Uterus (tissue), 3 donors: ENCODE measurements at regions not wholly inside any gene's neighbourhood (a gene's known extent, or its start where the extent isn't known, plus 50 kb on each side); places are given as distances from the start of the nearest gene placed in this dataset.

Experiments used
- DNase-seq, 2 donors: peaks; one replicate each; pipeline ENCODE4 v3.0.0-alpha.2; 2019 to 2020
- H3K27ac ChIP-seq, 2 donors: fragments of 200-600 bp; sonication (generic); 1 replicate in 1 of 2; 2 replicates in 1 of 2; pipeline ENCODE4 v1.5.1; 2016 to 2018
- H3K27me3 ChIP-seq, 2 donors: fragments of 200-600 bp; sonication (generic); one replicate each; pipeline ENCODE4 v1.5.1; 2018 to 2019; ENCODE audit warnings: control low read depth in 1 of 2
- H3K36me3 ChIP-seq, 2 donors: fragments of 200-600 bp; sonication (generic); one replicate each; pipeline ENCODE4 v1.5.1; 2019; ENCODE audit warnings: control low read depth in 1 of 2
- H3K4me1 ChIP-seq, 2 donors: fragments of 200-600 bp; sonication (generic); one replicate each; pipeline ENCODE4 v1.5.1; 2018 to 2019; ENCODE audit warnings: control low read depth in 1 of 2
- H3K4me3 ChIP-seq, 2 donors: fragments of 200-600 bp; sonication (generic); 1 replicate in 1 of 2; 2 replicates in 1 of 2; pipeline ENCODE4 v1.5.1; 2018 to 2019; ENCODE audit warnings: mild to moderate bottlenecking in 1 of 2
- H3K9me3 ChIP-seq, 2 donors: fragments of 200-600 bp; sonication (generic); one replicate each; pipeline ENCODE4 v1.5.1; 2019; ENCODE audit warnings: control low read depth in 1 of 2
- CTCF ChIP-seq, 4 experiments: fragments of 200-600 bp in 2 of 4; fragments of 450-650 bp in 2 of 4; sonication (generic) in 2 of 4; IDR thresholded peaks; one replicate each; pipeline ENCODE4 v1.5.1; 2016 to 2019; ENCODE audit warnings: antibody characterized with exemption in 4 of 4, mild to moderate bottlenecking in 2 of 4, moderate library complexity in 1 of 4
- POLR2A ChIP-seq, 2 donors: fragments of 450-650 bp; IDR thresholded peaks; one replicate each; pipeline ENCODE4 v1.6.1; 2016; ENCODE audit warnings: antibody characterized with exemption in 2 of 2, mild to moderate bottlenecking in 1 of 2, moderate library complexity in 1 of 2
- intact Hi-C: fragments of 100-400 bp; cut with DNase I; formaldehyde crosslinking; loops from one replicate; pipeline ENCODE4 v1.15.1; 2023; ENCODE audit warnings: low total_unique reads
- donor health status: DM: yes; HTN: yes; CAD: no.

- DNase-seq: no peak
- H3K4me3 ChIP-seq: no peak overlapping the region
- intact Hi-C loops: no loop called here
- no peaks in the 10 kb centered on the region for H3K9me3 ChIP-seq
- H3K27ac ChIP-seq: no peak overlapping the region
- no peaks in the 10 kb centered on the region for H3K27me3 ChIP-seq
- no peak for TF ChIP-seq CTCF (IDR thresholded peaks at IDR 0.05)
- TF ChIP-seq POLR2A (IDR thresholded peaks at IDR 0.05): no peak
- no peaks in the 10 kb centered on the region for H3K4me1 ChIP-seq
- no peaks in the 10 kb centered on the region for H3K36me3 ChIP-seq
Observed at GRCh38 chr11:23063276-23063675, 203.0 kb upstream of the CCDC179 start.

GRCh38 chr11:23078289-23078971, 218.2 kb upstream of the CCDC179 start:
- Histone ChIP-seq H3K4me3 (no peak overlapping the region), H3K9me3 (no peaks in the 10 kb centered on the region), H3K4me1 (no peaks in the 10 kb centered on the region), H3K27ac (no peak overlapping the region), H3K36me3 (no peaks in the 10 kb centered on the region), H3K27me3 (no peaks in the 10 kb centered on the region)
- TF ChIP-seq POLR2A (IDR thresholded peaks at IDR 0.05): no peak
- no peak for TF ChIP-seq CTCF (IDR thresholded peaks at IDR 0.05)
- intact Hi-C loops: no loop called here
- no peak for DNase-seq

GRCh38 chr11:23079382-23079813, 219.1 kb upstream of the CCDC179 start:
- DNase-seq: no peak
- H3K36me3 ChIP-seq: no peaks in the 10 kb centered on the region
- no peak overlapping the region for H3K27ac ChIP-seq
- no peaks in the 10 kb centered on the region for H3K4me1 ChIP-seq
- no peaks in the 10 kb centered on the region for H3K9me3 ChIP-seq
- intact Hi-C loops: no loop called here
- no peaks in the 10 kb centered on the region for H3K27me3 ChIP-seq
- H3K4me3 ChIP-seq: no peak overlapping the region
- no peak for TF ChIP-seq POLR2A (IDR thresholded peaks at IDR 0.05)
- no peak for TF ChIP-seq CTCF (IDR thresholded peaks at IDR 0.05)

- H3K27me3 ChIP-seq: no peaks in the 10 kb centered on the region
- TF ChIP-seq CTCF (IDR thresholded peaks at IDR 0.05) (no peak), POLR2A (IDR thresholded peaks at IDR 0.05) (no peak)
- H3K4me3 ChIP-seq: no peak overlapping the region
- no peaks in the 10 kb centered on the region for H3K4me1 ChIP-seq
- no peaks in the 10 kb centered on the region for H3K36me3 ChIP-seq
- DNase-seq: no peak
- no peaks in the 10 kb centered on the region for H3K9me3 ChIP-seq
- intact Hi-C loops: no loop called here
- H3K27ac ChIP-seq: no peak overlapping the region
Observed at GRCh38 chr11:23087407-23087806, 227.1 kb upstream of the CCDC179 start.

- DNase-seq: no peak
- no peaks in the 10 kb centered on the region for H3K4me1 ChIP-seq
- no peak for TF ChIP-seq CTCF (IDR thresholded peaks at IDR 0.05)
- no peak for TF ChIP-seq POLR2A (IDR thresholded peaks at IDR 0.05)
- no peaks in the 10 kb centered on the region for H3K36me3 ChIP-seq
- H3K4me3 ChIP-seq: no peak overlapping the region
- H3K27me3 ChIP-seq: no peaks in the 10 kb centered on the region
- no peaks in the 10 kb centered on the region for H3K9me3 ChIP-seq
- intact Hi-C loops: no loop called here
- H3K27ac ChIP-seq: no peak overlapping the region
Observed at GRCh38 chr11:23090659-23091058, 230.4 kb upstream of the CCDC179 start.
